Duodenal mucosa (tissue), 2 donors: ENCODE measurements at regions not wholly inside any gene's neighbourhood (a gene's known extent, or its start where the extent isn't known, plus 50 kb on each side); places are given as distances from the start of the nearest gene placed in this dataset.
A peak's percentile ranks its signal among the peaks of the same experiment; 100 is the strongest.

Experiments
- H3K27ac ChIP-seq: one replicate; pipeline ENCODE4 v1.7.0; 2013; ENCODE audit warnings: low read depth, low read length
- H3K27me3 ChIP-seq, 2 donors: one replicate each; pipeline ENCODE4 v1.7.0; 2013; ENCODE audit warnings: low read length in 2 of 2, control low read depth in 1 of 2; ENCODE audit not compliant: insufficient read depth in 2 of 2, control insufficient read depth in 1 of 2
- H3K36me3 ChIP-seq, 2 donors: one replicate each; pipeline ENCODE4 v1.7.0; 2013; ENCODE audit warnings: low read length in 2 of 2, control low read depth in 1 of 2; ENCODE audit not compliant: insufficient read depth in 2 of 2, control insufficient read depth in 1 of 2
- H3K4me1 ChIP-seq, 2 donors: one replicate each; pipeline ENCODE4 v1.7.0; 2013; ENCODE audit warnings: low read length in 2 of 2, control low read depth in 1 of 2; ENCODE audit not compliant: insufficient read depth in 2 of 2, control insufficient read depth in 1 of 2
- H3K4me3 ChIP-seq, 2 donors: one replicate each; pipeline ENCODE4 v1.7.0; 2013; ENCODE audit warnings: low read length in 2 of 2, low read depth in 1 of 2
- H3K9ac ChIP-seq, 2 donors: one replicate each; pipeline ENCODE4 v1.7.0; 2013; ENCODE audit warnings: low read length in 2 of 2, low read depth in 1 of 2
- H3K9me3 ChIP-seq, 2 donors: one replicate each; pipeline ENCODE4 v1.7.0; 2013; ENCODE audit warnings: low read length in 2 of 2, control low read depth in 1 of 2; ENCODE audit not compliant: control insufficient read depth in 1 of 2

DNA sequence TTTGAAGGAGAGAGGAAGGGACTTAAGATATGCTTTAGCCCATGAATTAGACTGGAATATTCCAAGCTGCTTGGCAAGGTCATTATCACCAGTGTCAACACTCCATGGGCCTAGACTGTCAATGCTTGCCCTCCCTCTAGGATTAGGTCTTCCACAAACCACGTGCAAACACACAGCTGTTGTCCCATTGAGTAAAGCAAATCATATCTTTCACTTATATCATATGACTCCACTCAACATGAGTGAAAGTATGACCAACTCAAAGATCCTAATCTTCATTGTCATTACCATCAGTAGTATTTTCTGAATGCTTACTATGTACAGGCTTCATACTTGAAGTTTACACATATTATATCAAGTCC is 57.0 kb upstream of the GRAMD2B start:
- H3K9ac ChIP-seq = no peak overlapping the region
- H3K27me3 ChIP-seq = no peaks in the 10 kb centered on the region
- H3K27ac ChIP-seq = no peak overlapping the region
- H3K36me3 ChIP-seq = no peaks in the 10 kb centered on the region
- peaks cover 8 to 32% of the 10 kb centered on the region in 2 donors for H3K4me1 ChIP-seq
- H3K4me3 ChIP-seq = no peak overlapping the region
- H3K9me3 ChIP-seq = no peaks in the 10 kb centered on the region

DNA sequence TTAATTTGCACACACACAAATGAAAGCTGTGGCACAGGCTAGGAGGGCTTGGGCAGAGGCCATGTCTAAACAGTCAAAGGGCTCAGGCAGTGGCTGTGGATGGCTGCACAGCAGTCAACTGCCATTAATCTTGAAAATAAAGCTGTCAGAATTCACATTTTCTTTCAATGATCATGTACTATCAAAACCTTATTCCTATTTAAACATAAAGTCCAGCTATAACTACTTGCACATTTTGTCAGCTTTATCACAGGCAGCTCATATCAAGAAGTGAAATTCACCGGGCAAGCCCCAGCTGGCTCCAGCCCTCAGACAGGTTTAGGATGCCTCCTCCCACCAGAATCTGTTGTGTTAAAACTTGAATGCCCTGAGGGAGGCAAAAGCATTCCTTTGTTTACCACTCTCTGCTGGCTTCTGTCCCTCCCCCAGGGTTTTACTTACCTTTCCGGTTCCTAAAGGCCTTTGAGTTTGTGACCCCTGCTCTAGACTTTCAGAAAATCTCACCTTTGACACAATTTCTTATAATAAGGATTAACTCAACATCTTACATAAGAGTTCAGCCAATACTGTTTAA is 54.9 kb upstream of the GRAMD2B start:
- H3K9me3 ChIP-seq = no peaks in the 10 kb centered on the region
- H3K4me1 ChIP-seq = peaks cover 8 to 32% of the 10 kb centered on the region in 2 donors
- H3K9ac ChIP-seq = no peak overlapping the region
- no peaks in the 10 kb centered on the region for H3K27me3 ChIP-seq
- H3K4me3 ChIP-seq = no peak overlapping the region
- H3K36me3 ChIP-seq = no peaks in the 10 kb centered on the region
- no peak overlapping the region for H3K27ac ChIP-seq

DNA sequence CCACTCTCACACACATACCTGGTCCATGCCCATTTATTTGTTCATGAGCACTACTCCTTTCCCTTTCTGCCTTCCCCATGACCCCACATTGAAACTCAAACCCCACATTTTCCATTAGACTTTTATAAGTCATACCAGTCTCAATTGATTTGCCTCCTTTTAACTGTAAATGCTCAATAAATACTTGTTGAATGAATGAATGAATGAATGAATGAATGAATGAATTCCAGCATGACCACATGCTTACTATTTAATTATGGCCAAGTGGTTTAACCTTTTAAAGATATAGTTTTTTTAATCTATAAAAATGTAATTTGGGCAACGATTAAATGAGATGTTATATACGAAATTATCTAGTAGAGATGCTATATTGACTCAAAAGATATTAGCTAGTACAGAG is 54.1 kb upstream of the GRAMD2B start:
- no peak overlapping the region for H3K9ac ChIP-seq
- no peaks in the 10 kb centered on the region for H3K27me3 ChIP-seq
- H3K9me3 ChIP-seq = no peaks in the 10 kb centered on the region
- H3K27ac ChIP-seq = no peak overlapping the region
- no peaks in the 10 kb centered on the region for H3K36me3 ChIP-seq
- no peak overlapping the region for H3K4me3 ChIP-seq
- peaks cover 8 to 32% of the 10 kb centered on the region in 2 donors for H3K4me1 ChIP-seq

DNA sequence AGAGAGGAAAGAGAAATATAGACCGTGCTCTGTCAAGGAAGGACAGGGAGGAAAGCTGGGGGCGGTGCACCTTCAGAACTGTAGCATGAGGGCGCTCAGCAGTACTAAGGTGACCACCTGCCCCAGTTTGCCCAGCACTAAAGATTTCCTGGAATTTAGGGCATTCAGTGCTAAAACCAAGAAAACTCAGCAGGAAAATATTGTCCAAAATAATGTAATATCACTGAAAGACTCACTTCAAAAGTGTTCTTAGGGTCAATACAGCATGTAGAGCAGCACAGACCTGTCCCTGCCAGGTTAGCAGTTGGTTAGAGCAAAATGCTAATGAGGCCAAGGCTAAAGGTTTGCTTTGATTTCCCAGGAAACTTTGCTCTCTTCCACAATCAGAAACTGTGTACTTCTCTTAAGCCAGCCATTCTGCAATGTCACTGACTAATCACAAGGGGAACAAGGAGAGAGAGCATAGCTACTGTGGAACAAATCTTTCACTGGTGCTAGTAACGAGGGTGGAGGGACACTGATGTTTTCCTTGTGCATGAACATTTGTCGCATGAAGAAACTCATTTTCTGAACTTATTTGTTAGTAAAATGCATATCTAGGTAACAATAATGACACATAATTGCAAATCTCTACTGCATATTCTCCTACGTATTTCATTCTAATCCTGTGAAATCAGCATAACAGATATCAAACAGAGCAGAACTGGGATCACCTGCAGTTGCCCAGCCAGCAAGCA is 53.0 kb upstream of the GRAMD2B start:
- no peaks in the 10 kb centered on the region for H3K27me3 ChIP-seq
- H3K27ac ChIP-seq = peak overlapping the region; percentile 36
- H3K9me3 ChIP-seq = no peaks in the 10 kb centered on the region
- peak overlapping the region in 1 of 2 donors; percentile 37 for H3K9ac ChIP-seq
- peaks cover 8 to 31% of the 10 kb centered on the region in 2 donors for H3K4me1 ChIP-seq
- peak overlapping the region; percentile 81 to 86 for H3K4me3 ChIP-seq
- H3K36me3 ChIP-seq = no peaks in the 10 kb centered on the region

GRCh38 chr5:126370796-126371718 is 52.2 kb upstream of the GRAMD2B start:
- Histone ChIP-seq H3K27me3 (no peaks in the 10 kb centered on the region), H3K4me3 (peak overlapping the region; percentile 81 to 86), H3K9ac (peak overlapping the region; percentile 89 to 91), H3K4me1 (peaks cover 9 to 24% of the 10 kb centered on the region in 2 donors), H3K36me3 (no peaks in the 10 kb centered on the region), H3K9me3 (no peaks in the 10 kb centered on the region), H3K27ac (peak overlapping the region; percentile 82)

DNA sequence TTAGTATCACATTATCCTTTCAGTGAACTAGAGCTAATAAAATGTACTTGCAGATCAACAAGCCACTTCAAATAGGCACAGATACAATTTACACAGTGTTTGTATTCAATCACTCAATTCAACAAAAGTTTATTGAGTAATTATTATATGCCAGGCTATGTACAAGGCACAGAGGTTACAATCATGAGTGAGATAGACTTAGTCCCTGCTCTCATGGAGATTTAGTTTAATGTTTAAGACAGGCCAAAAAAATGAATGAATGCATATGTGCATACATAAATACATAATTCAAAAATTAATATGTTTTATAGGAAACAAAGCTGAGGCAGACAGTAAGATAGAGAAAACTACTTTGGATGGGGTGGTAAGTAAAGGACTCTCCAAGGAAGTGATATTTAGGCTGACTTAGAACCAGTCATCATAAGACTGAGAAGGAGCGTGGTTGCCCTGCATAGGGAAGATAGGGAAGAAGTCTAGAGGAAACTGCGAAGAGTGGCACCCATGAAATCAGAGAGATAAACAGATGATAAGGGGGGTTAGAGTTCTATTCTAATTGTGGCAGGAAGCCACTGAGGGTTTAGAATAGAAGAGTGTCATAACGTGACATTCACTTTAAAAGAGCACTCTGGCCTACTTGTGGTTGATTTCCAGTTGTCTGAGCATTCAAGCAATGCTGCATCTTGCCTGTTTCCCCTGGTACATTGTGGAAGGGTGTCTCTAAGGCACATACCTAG is 49.7 kb upstream of the GRAMD2B start:
- Histone ChIP-seq H3K9me3 (no peaks in the 10 kb centered on the region), H3K4me3 (peak overlapping the region; percentile 49 to 86), H3K9ac (peak overlapping the region in 1 of 2 donors; percentile 27), H3K27ac (no peak overlapping the region), H3K27me3 (no peaks in the 10 kb centered on the region), H3K4me1 (peaks cover 15 to 29% of the 10 kb centered on the region in 2 donors), H3K36me3 (no peaks in the 10 kb centered on the region)
